Activated T-helper 2 cell treated with anti-CD3 and anti-CD28 coated beads, Interferon-gamma antibody, Interleukin-2, Interleukin-4, amounts not matched to agents 10 μg/mL and 5 μg/mL and 100 μg/mL, durations not matched to agents 14 hours and 24 hours and 36 hours (primary cell): ENCODE measurements at regions not wholly inside any gene's neighbourhood (a gene's known extent, or its start where the extent isn't known, plus 50 kb on each side); places are given as distances from the start of the nearest gene placed in this dataset.
"Not testable (repeated sequence)": the region's sequence is repeated elsewhere in the genome, so short reads cannot be mapped to it uniquely, and the experiment has no call there.

Experiments
- DNase-seq: peaks from one replicate; pipeline ENCODE4 v3.0.0; 2021; ENCODE audit warnings: low spot score
- H3K27ac Mint-ChIP-seq: one replicate; pipeline ENCODE4 v1.8.0; 2021; ENCODE audit warnings: mixed read lengths
- H3K27me3 Mint-ChIP-seq: one replicate; pipeline ENCODE4 v1.8.0; 2021; ENCODE audit warnings: low read depth, mixed read lengths
- H3K36me3 Mint-ChIP-seq: one replicate; pipeline ENCODE4 v1.8.0; 2021; ENCODE audit warnings: low read depth, mixed read lengths
- H3K4me1 Mint-ChIP-seq: one replicate; pipeline ENCODE4 v1.8.0; 2021; ENCODE audit warnings: low read depth, mixed read lengths
- H3K4me3 Mint-ChIP-seq: one replicate; pipeline ENCODE4 v1.8.0; 2021; ENCODE audit warnings: low read depth, mild to moderate bottlenecking, moderate library complexity, mixed read lengths
- H3K9me3 Mint-ChIP-seq: one replicate; pipeline ENCODE4 v1.8.0; 2021; ENCODE audit warnings: mixed read lengths
- intact Hi-C: fragments of 100-400 bp; cut with micrococcal nuclease; formaldehyde crosslinking; loops from one replicate; pipeline ENCODE4 v1.15.1; 2023

DNA sequence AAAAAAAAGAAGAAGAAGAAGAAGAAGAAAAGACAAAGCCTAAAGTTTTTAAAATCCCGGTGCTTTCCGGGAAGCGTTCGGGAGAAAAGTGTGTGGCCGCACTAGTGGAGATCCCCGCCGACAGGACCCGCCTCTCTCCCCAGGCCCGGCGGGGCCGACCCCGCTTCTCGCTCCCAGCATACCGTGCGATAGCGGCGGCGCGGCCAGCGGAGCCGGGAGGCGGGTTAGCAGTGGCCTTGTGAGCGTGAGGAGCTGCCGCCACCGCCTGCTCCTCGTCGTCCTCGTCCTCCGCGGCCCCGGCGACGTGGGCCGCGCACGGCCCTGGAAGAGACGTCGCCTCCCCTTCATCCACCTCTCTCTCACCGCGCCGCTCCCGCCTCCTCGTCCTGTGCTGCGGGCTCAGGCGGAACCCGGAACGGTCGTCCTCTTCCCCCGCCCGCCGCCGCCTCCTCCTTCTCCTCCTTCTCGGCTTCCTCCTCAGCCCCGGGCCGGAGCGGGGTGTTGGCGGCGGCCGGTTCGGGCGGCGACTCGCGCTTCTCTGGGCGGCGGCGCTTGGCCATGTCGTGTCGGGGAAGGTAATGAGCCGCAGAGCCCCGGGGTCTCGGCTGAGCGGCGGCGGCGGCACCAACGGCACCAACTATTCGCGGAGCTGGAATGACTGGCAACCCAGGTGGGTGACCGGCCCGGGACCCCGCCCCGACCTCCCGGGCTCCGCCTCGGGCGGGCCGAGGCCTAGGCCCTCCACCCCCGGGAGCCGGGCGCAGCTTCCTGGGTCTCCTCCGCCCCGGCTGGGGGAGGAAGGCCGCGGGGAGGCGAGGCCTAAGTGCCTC lies 62.6 kb upstream of the CDR2 start:
- intact Hi-C loops, H3K36me3 Mint-ChIP-seq, H3K9me3 Mint-ChIP-seq, H3K4me1 Mint-ChIP-seq, H3K27me3 Mint-ChIP-seq: not testable (repeated sequence)
- DNase-seq, result peak; percentile 70
- Mint-ChIP-seq H3K27ac (peak overlapping the region; percentile 95), H3K4me3 (peak overlapping the region; percentile 97)

DNA sequence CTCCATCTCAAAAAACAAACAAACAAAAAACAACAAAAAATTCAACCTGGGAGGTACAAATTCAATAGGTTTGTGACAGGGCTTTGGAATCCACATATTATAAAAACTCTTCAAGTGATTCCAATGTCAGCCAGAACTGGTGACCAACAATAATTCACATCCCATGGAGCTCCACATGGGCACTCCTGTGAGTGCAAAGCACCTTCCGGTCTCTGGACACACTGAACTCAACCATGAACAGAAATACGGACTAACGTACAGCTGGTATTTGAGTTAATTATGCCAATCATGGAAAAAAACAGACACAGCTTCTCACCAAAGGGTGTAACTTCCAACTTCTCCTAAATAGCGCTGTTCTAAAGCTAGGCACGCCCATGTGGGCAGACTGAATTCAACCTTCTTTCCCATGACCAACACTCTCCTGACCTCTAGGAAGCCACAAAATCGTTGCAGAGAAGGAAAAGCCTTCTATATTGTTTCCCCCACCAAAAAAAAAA lies 62.0 kb upstream of the CDR2 start:
- H3K27me3 Mint-ChIP-seq, H3K9me3 Mint-ChIP-seq, DNase-seq, H3K36me3 Mint-ChIP-seq, H3K4me1 Mint-ChIP-seq, intact Hi-C loops: not testable (repeated sequence)
- peak overlapping the region; percentile 97 for H3K4me3 Mint-ChIP-seq
- peak overlapping the region; percentile 95 for H3K27ac Mint-ChIP-seq

DNA sequence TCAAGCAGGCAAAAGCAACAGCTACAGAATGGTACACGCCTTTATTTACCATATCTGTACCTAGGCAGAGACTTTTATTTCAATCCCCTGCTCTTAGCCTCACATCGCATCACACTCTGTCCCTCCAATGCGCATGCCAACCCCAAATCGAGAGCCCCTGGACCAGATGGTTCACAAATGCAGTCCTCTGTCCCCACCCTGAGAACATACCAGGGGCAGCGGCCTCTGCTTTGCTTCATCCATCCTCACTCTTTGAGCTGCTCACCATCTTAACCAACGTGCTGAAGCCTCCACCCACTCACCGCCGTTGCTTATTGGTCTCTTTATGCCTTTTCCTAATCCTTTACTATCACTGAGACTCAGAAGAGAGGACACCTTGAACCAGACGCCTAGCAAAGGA lies 56.9 kb upstream of the CDR2 start:
- H3K4me1 Mint-ChIP-seq, H3K4me3 Mint-ChIP-seq, H3K9me3 Mint-ChIP-seq, DNase-seq, H3K27ac Mint-ChIP-seq, intact Hi-C loops, H3K27me3 Mint-ChIP-seq: not testable (repeated sequence)
- peaks cover 20% of the 10 kb centered on the region for H3K36me3 Mint-ChIP-seq

DNA sequence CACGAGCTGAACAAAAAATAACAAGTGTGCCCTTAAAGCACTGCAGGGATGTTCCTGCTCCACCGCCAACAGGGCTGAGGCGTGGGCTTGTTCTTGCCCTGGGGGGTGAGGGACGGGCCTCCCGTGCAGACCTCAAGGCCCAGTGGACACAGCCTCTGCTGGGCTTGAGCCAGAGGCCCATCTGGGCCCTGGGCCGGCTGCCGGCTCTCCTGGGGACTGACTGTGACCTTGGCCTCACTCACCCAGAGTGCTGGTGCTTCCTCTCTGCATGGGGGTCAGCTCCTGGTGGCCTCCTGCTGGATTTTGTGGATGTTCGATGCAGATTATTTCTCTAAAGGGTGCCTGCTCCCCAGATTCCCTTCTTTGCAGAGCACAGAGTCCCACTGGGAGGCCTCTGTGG lies 54.2 kb upstream of the CDR2 start:
- Mint-ChIP-seq H3K9me3 (no peaks in the 10 kb centered on the region), H3K36me3 (peaks cover 38% of the 10 kb centered on the region), H3K4me3 (no peak overlapping the region), H3K27me3 (no peaks in the 10 kb centered on the region), H3K27ac (no peak overlapping the region), H3K4me1 (no peaks in the 10 kb centered on the region)
- DNase-seq, result no peak
- intact Hi-C loops, result no loop called here

DNA sequence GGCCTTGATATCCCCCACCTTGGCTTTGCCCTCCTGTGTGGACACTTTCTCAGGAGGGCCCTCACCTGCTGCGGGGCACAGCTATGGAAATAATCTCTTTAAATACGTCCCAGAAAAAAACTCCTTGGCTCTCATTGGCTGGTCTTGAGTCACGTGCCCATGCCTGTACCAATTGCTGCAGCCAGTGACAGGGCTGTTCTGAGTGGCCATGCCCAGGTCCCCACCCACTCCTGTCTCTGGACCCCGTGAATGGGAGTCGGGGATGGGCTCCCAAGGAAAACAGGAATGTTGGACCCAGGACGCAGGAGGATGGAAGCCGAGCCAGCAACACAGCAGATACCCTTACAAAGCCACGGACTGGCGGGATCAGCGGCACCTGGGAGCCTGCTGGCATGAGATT lies 53.1 kb upstream of the CDR2 start:
- no peaks in the 10 kb centered on the region for H3K27me3 Mint-ChIP-seq
- H3K9me3 Mint-ChIP-seq, result no peaks in the 10 kb centered on the region
- H3K4me1 Mint-ChIP-seq, result no peaks in the 10 kb centered on the region
- H3K27ac Mint-ChIP-seq, result no peak overlapping the region
- H3K4me3 Mint-ChIP-seq, result no peak overlapping the region
- no peak for DNase-seq
- peaks cover 43% of the 10 kb centered on the region for H3K36me3 Mint-ChIP-seq
- intact Hi-C loops, result no loop called here

DNA sequence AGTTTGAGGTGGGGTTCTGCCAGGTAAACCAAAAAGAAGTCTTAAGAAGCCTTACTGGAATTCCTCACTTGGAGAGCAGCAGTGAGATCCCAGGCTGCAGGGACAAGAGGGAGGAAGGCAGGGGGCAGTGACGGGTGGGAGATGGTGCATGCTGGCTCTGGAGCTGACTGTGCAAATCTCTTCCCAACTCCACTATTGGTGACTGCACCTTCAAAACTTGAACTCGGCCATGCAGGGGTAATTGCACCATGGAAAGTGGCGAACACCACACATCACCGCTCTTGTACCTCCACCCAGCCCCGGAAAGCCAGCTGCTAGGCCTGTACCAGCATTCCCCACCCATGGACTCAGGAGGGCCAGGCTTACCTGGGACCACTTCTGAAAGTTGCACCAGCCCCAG lies 51.4 kb upstream of the CDR2 start:
- H3K9me3 Mint-ChIP-seq, result no peaks in the 10 kb centered on the region
- no peak overlapping the region for H3K4me3 Mint-ChIP-seq
- H3K4me1 Mint-ChIP-seq, result no peaks in the 10 kb centered on the region
- no peaks in the 10 kb centered on the region for H3K27me3 Mint-ChIP-seq
- no peak for DNase-seq
- H3K27ac Mint-ChIP-seq, result no peak overlapping the region
- peaks cover 52% of the 10 kb centered on the region for H3K36me3 Mint-ChIP-seq
- intact Hi-C loops, result no loop called here

DNA sequence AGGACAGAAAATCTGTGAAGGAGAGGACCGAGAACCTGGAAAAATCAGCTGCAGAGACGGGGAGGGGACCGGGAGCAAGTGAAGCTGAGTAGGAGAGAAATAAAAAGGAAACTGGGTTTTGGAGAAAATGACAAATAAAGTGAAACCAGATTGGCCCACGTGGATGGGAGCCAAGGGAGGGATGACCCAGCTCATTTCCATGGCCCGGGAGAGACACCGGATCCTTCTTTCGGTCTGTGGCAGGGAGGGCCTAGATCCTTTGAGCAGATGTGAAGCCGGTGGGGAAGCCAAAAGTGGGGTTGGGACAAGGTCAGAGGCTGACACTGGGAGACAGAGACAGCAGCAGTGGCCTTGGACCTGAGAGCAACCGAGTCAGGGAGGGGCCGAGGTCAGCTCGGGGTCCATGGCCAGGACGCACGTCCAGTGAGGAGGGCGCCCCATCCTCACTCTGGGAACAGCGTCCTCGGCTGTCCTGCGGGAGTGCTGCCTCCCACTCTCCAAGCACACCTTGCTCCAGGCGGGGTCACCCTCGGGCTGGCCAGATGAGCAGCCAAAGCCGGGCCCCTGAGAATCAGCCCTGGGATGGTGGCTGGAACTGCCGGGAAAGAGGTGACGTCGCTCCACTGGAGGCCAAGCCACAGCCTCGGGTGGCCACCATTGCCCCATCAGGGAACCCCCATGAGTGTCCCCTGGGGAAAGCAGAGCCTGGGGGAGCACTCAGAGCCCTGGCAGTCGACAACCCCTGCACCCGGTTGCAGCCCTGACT lies 50.8 kb upstream of the CDR2 start:
- Mint-ChIP-seq H3K4me1 (no peaks in the 10 kb centered on the region), H3K27me3 (no peaks in the 10 kb centered on the region), H3K9me3 (no peaks in the 10 kb centered on the region), H3K4me3 (no peak overlapping the region), H3K27ac (no peak overlapping the region), H3K36me3 (peaks cover 55% of the 10 kb centered on the region)
- no peak for DNase-seq
- intact Hi-C loops, result no loop called here

DNA sequence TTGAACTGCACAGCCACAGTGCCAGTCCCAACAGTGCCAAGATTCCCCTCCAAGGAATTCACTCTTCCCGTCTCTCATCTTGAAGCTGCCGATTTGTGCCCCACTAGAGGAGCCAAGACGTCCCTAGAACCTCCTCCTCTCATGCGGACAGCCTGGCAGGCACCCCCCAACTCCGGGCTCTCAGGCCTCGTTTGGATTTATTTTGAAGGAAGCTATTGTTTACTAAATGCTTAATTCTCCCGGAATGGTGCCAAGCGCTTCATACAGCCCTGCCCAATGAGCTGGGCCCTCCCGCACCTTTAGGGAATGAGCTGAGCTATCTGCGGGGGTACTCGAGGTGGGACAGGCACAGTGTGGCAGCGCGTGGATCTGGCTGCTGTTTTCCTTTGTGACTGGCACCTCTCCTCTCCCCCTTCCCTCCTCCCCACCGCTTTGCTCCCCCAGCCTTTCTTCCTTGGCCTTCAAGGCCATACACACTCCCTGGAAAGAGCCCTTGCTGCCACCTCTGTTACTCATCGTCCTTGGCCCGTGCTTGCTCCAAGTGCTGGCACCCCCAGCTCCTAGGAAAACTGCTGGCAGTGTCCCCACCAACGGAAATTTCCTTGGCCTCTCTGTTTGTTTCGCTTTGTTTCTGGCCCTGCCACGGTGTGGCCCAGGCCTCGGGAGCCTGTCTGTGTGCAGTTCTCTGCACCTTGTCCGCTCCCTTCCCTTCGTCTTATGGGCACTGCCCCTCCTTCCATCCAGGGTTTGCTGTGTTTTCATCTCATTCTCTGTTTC lies 49.9 kb upstream of the CDR2 start:
- H3K27me3 Mint-ChIP-seq, result no peaks in the 10 kb centered on the region
- H3K36me3 Mint-ChIP-seq, result peaks cover 58% of the 10 kb centered on the region
- no peak overlapping the region for H3K27ac Mint-ChIP-seq

More for the DNA sequence above, 49.9 kb upstream of the CDR2 start:
- H3K4me1 Mint-ChIP-seq, result no peaks in the 10 kb centered on the region
- intact Hi-C loops, result no loop called here
- no peaks in the 10 kb centered on the region for H3K9me3 Mint-ChIP-seq
- no peak for DNase-seq
- H3K4me3 Mint-ChIP-seq, result no peak overlapping the region
